HG03469 (cell line): ENCODE measurements at regions not wholly inside any gene's neighbourhood (a gene's known extent, or its start where the extent isn't known, plus 50 kb on each side); places are given as distances from the start of the nearest gene placed in this dataset.

Source experiments
- ATAC-seq: cut with Tn5 transposase; IDR thresholded peaks from one replicate; pipeline ENCODE4 v1.9.1; 2021; ENCODE audit warnings: mild to moderate bottlenecking, moderate library complexity, moderate number of reproducible peaks; ENCODE audit not compliant: unreplicated experiment

DNA sequence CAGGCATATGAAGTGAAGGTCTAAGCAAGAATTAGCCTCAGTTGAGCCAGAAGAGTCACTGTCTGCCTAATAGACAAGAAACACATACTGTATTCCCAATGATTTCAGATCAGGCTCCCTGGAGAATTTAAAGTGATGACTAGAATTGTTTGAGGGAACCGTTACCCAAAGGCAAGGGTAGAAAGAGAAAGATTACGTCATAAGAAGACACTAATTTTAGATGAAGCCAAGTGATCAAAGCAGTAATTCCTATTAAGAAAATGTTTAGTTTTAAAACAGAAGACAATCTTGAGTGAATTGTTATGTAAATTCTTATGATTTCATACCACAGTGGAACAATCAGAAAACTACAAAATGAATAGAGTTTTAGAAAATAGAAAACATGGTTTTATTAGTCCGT, 194.5 kb upstream of the ARSJ start:
- ATAC-seq, result no peak

DNA sequence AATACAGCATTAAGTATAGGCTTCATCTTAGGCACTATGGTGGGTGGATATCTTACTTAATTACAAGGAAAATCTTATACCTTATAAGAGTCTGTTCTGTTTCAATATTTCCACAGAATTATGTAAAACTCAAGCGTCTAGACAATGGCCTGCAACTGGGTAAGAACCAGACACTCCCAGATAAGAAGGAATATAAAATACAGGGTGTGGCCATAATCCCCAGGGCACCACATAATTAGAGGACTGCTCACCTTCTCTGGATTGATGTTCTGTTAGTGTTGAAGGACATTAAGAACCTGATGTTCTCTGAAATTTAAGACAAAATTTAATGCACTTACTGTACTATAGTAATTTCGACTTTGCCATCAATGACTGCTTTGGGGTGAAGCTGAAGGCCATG, 198.2 kb upstream of the ARSJ start:
- no peak for ATAC-seq

- no peak for ATAC-seq
Measured at GRCh38 chr4:114178392-114178791, 198.9 kb upstream of the ARSJ start.

- ATAC-seq, result no peak
Measured at GRCh38 chr4:114180481-114180880, 201.0 kb upstream of the ARSJ start.

DNA sequence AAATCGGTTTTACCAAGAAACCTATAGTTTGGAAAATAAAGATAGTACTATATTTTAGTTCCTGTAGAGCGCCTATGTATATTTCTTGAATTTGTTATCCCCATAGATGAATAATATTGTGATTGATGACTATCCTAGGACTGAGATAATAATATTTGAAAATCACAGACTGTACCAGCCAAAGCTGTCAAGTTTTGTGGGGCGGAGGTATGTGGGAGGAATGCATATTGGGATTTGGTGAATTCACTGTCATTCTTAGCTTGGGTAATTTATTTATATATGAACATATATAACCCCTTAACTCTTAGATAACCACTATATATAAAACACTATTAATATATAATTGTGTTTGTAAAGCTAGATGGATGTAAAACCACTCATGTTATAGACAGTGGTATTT, 205.5 kb upstream of the ARSJ start:
- no peak for ATAC-seq

- no peak for ATAC-seq
Measured at GRCh38 chr4:114187592-114187991, 208.1 kb upstream of the ARSJ start.

DNA sequence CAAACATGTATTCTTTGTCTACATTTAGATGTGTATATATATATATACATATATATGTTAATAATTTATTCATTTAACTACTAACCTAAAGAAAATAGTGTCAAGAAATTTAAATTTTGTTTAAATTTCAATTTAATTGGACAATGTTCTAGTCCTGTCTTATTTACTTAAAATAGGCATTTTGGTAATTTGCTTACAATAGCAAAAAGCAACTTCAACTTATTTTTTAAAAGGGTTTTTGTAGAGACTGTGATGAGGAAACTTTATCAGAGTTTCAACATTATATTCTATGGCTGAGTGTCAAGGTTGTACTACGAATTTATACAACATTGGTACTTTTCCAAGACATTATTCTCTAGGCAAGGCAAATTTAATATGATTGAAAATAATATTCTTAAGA, 212.0 kb upstream of the ARSJ start:
- ATAC-seq, result no peak

DNA sequence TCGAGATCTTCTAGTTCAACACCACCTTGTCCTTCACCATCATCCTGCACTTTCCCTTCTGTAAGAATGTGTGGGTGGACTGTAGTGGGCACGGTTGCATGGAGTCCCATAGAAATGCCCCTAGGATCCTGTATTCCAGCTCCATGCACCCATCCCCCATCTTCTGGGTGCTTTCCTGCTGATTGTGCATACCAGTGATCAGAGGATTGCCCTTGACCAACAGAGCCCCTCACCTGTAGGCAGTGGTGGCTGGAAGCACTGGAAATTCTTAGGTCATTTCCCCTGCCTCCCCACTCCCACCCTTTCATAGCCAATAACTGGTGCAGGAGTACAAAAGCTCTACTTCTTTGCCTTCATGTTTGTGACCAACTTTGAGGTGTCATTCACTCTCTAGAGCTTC, 213.4 kb upstream of the ARSJ start:
- ATAC-seq, result no peak

GRCh38 chr4:114193624-114194399, 214.4 kb upstream of the ARSJ start:
- ATAC-seq, result no peak

DNA sequence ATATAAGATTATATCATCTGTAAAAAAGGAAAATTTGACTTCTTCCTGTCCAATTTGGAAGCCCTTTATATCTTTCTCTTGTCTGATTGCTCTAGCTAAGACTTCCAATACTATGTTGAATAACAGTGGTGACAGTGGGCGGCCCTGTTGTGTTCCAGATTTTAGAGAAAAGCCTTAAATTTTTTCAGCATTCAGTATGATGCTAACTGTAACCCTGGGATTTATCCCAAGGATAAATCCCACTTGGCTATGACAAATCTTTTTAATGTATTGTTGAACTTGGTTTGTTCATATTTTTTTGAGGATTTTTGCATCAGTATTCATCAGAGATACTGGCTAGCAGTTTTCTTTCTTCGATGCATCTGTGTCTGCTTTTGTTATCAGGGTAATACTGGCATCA, 217.2 kb upstream of the ARSJ start:
- no peak for ATAC-seq

DNA sequence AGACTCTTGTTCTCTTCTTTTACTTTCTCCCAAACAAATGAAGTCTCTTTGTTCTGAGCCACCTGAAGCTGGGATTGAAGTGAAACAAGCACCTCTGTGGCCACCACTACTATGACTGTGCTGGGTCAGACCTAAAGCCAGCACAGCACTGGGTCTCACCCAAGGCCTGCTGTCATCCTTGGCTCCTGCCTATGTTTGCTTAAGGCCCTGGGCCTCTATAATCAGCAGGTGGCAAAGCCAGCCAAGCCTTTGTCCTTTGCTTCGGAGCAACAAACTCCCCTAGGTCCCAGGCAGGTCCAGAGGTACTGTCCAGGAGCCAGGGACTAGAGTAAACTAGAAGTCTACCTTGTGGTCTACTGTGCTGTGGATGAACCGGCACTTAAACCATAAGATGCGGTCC, 220.6 kb upstream of the ARSJ start:
- no peak for ATAC-seq

GRCh38 chr4:114205261-114205660, 225.8 kb upstream of the ARSJ start:
- no peak for ATAC-seq

- ATAC-seq, result no peak
Measured at GRCh38 chr4:114208574-114209151, 229.2 kb upstream of the ARSJ start.

GRCh38 chr4:114209584-114209983, 230.1 kb upstream of the ARSJ start:
- peak; percentile 68 for ATAC-seq

GRCh38 chr4:114211556-114211955, 232.1 kb upstream of the ARSJ start:
- no peak for ATAC-seq

GRCh38 chr4:114217150-114217817, 237.8 kb upstream of the ARSJ start:
- ATAC-seq, result no peak

- ATAC-seq, result no peak
Measured at GRCh38 chr4:114223580-114223979, 244.1 kb upstream of the ARSJ start.

DNA sequence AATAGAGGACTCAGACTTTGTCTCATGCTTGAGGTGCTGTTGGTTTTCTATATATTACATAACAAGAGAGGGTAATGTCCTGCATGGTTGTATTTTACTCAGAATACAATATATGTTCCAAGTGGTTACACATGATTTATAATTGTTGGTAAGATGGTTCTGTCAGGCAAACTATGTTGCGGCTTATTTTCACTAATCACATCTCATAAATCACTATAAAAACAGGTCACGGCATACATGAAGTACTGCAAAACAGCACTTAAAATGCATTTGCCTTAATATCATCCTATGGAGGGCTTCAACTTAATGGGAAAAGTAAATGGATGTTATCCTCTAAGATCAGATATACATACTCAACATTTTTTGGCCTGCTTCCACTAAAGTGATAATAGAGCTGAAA, 246.0 kb upstream of the ARSJ start:
- ATAC-seq, result no peak

- no peak for ATAC-seq
Measured at GRCh38 chr4:114226179-114226578, 246.7 kb upstream of the ARSJ start.

DNA sequence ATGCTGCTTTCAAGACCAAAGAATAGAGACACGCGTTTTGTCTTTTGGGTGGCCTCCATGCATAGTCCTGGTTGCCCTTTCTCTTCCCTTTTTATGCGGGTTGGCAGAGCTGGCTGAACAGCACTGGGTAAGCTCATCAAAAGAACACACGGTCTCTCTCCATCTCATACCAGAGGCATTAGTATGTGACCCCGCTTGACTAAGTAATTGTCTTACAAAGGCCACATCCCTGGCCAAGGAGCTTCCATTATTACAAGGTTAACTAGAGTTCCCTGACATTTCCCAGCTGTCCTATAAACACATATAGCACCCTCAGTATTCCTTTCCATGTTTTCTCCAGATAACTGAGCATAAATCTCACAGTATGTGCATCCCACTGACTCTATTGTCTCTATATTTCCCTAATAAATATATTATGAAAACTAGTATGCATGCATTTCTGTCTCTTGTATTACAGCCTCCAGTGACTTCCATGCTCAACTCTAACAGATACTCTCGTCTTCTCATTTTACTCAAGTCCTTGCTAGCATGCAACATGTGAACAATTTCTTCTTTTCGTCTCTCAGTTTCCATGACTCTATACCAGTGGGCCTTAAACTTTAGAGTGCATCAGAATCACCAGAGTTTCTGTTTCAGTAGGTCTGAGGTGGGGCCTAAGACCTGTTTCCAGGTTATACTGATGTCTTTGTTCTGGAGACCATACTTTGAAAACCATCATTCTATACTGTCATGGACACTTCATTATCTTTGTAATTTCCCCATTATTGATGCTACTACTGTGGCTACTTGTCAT, 247.7 kb upstream of the ARSJ start:
- ATAC-seq, result peak; percentile 97

GRCh38 chr4:114229706-114230105, 250.3 kb upstream of the ARSJ start:
- ATAC-seq, result no peak
